ENCODE measurements at regions not wholly inside any gene's neighbourhood (a gene's known extent, or its start where the extent isn't known, plus 50 kb on each side); places are given as distances from the start of the nearest gene placed in this dataset.

DNA sequence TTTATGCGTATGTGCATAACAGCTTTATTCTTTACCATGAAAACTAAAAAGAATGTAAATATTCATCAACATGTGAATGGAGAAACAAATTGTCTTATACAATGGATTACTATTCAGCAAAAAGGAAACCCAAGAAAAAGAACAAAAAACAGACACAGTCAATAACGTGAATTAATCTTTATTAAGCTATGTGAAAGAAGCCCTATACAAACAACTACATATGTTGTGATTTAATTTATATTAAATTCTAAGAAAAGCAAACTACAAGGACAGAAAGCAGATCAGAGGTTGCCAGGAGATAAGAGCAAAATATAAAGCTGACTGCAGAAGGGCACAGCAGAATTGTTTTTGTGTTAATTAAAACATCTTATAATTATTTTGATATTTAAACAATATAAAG lies 756.4 kb upstream of the MBL2 start:
- no peaks in the 10 kb centered on the region for H3K9me3 ChIP-seq (replicated peaks in 1 of 2; ENCODE audit: control insufficient read depth in 1 of 2, insufficient read depth in 1 of 2, low read length in 2 of 2)
- no CpG with 5 or more reads among the region's 2 CpGs for WGBS (ENCODE audit: insufficient coverage)
- H3K79me2 ChIP-seq (ENCODE audit: insufficient read depth, low read length) = no peaks in the 10 kb centered on the region
- intact Hi-C loops (cut with micrococcal nuclease) = no loop called here
- H3K36me3 ChIP-seq (replicated peaks in 1 of 2; ENCODE audit: control insufficient read depth in 1 of 2, insufficient read depth in 2 of 2, low read length in 2 of 2) = no peaks in the 10 kb centered on the region
- no peaks in the 10 kb centered on the region for H3K4me1 Mint-ChIP-seq
- no peaks in the 10 kb centered on the region for H4K20me1 ChIP-seq (ENCODE audit: insufficient read depth, low read length)
- H3K4me2 ChIP-seq (replicated peaks; ENCODE audit: extremely low read depth, low read length, poor library complexity, severe bottlenecking) = no peak overlapping the region
- TF ChIP-seq CTCF (IDR thresholded peaks at IDR 0.05) = no peak
- no peaks in the 10 kb centered on the region for H3K4me1 ChIP-seq (ENCODE audit: control insufficient read depth in 1 of 2, insufficient read depth in 2 of 2, low read length in 2 of 2)
- H3K4me3 ChIP-seq (replicated peaks in 1 of 3; ENCODE audit: low read depth in 2 of 3, low read length in 3 of 3) = no peak overlapping the region
- no peaks in the 10 kb centered on the region for H3K27me3 ChIP-seq (ENCODE audit: control insufficient read depth in 2 of 2, insufficient read depth in 2 of 2, low read length in 2 of 2)
- H3K36me3 Mint-ChIP-seq = no peaks in the 10 kb centered on the region
- H3K9me3 Mint-ChIP-seq = peaks cover 0 to 8% (median 0%) of the 10 kb centered on the region in 7 donors
- no peak overlapping the region for H3K4me3 Mint-ChIP-seq
- no peak overlapping the region for H2AFZ ChIP-seq (ENCODE audit: insufficient read depth, low read depth, low read length, poor library complexity, severe bottlenecking)
- H3K9ac ChIP-seq (ENCODE audit: insufficient read depth, low read length, poor library complexity, severe bottlenecking) = no peak overlapping the region
- no peak overlapping the region for H3K27ac Mint-ChIP-seq
- no peaks in the 10 kb centered on the region for H3K27me3 Mint-ChIP-seq (ENCODE audit: low read depth in 3 of 3)
- no peak overlapping the region for H3K27ac ChIP-seq (ENCODE audit: low read depth in 1 of 2, low read length in 2 of 2)
- DNase-seq = no peak

- Histone ChIP-seq H4K20me1 (ENCODE audit: insufficient read depth, low read length) (no peaks in the 10 kb centered on the region), H2AFZ (ENCODE audit: insufficient read depth, low read depth, low read length, poor library complexity, severe bottlenecking) (no peak overlapping the region), H3K27ac (ENCODE audit: low read depth in 1 of 2, low read length in 2 of 2) (no peak overlapping the region), H3K79me2 (ENCODE audit: insufficient read depth, low read length) (no peaks in the 10 kb centered on the region), H3K9ac (ENCODE audit: insufficient read depth, low read length, poor library complexity, severe bottlenecking) (no peak overlapping the region), H3K9me3 (replicated peaks in 1 of 2; ENCODE audit: control insufficient read depth in 1 of 2, insufficient read depth in 1 of 2, low read length in 2 of 2) (peaks cover 12 to 14% of the 10 kb centered on the region in 2 donors), H3K36me3 (replicated peaks in 1 of 2; ENCODE audit: control insufficient read depth in 1 of 2, insufficient read depth in 2 of 2, low read length in 2 of 2) (no peaks in the 10 kb centered on the region), H3K4me2 (replicated peaks; ENCODE audit: extremely low read depth, low read length, poor library complexity, severe bottlenecking) (no peak overlapping the region), H3K4me3 (replicated peaks in 1 of 3; ENCODE audit: low read depth in 2 of 3, low read length in 3 of 3) (no peak overlapping the region), H3K4me1 (ENCODE audit: control insufficient read depth in 1 of 2, insufficient read depth in 2 of 2, low read length in 2 of 2) (no peaks in the 10 kb centered on the region), H3K27me3 (ENCODE audit: control insufficient read depth in 2 of 2, insufficient read depth in 2 of 2, low read length in 2 of 2) (no peaks in the 10 kb centered on the region)
- Mint-ChIP-seq H3K27ac (no peak overlapping the region), H3K36me3 (no peaks in the 10 kb centered on the region), H3K9me3 (peaks cover 2 to 16% (median 9%) of the 10 kb centered on the region in 7 donors), H3K27me3 (ENCODE audit: low read depth in 3 of 3) (no peaks in the 10 kb centered on the region), H3K4me3 (no peak overlapping the region), H3K4me1 (no peaks in the 10 kb centered on the region)
- 80% methylated on average over 1 of the region's 2 CpGs for WGBS (ENCODE audit: insufficient coverage)
- DNase-seq = no peak
- intact Hi-C loops (cut with micrococcal nuclease) = no loop called here
- TF ChIP-seq CTCF (IDR thresholded peaks at IDR 0.05) = no peak
Observed at GRCh38 chr10:53521046-53521445, 748.5 kb upstream of the MBL2 start.
